SK-N-SH (cell line): ENCODE measurements at regions not wholly inside any gene's neighbourhood (a gene's known extent, or its start where the extent isn't known, plus 50 kb on each side); places are given as distances from the start of the nearest gene placed in this dataset.

Experiments
- CTCF ChIA-PET: fragments of 300-600, 350-600 bp; formaldehyde crosslinking; extraction: SDS; loops from one replicate; lab custom pipeline; 2021; lab: Yijun Ruan, JAX
- POLR2A ChIA-PET: fragments of 350-600 bp; sonication (Branson Sonifier 250); formaldehyde crosslinking; extraction: SDS; loops from one replicate; lab custom pipeline; 2020; ENCODE audit warnings: antibody characterized with exemption, inconsistent platforms; lab: Yijun Ruan, JAX
- DNase-seq: peaks from one replicate; pipeline ENCODE4 v3.0.0; 2012
- H2AFZ ChIP-seq: fragments of 200-600 bp; sonication (generic); 2 replicates; pipeline ENCODE4 v1.8.1; 2016; ENCODE audit warnings: antibody characterized with exemption, mild to moderate bottlenecking, low read depth
- H3F3A ChIP-seq: fragments of 200-600 bp; sonication (generic); replicated peaks from 2 replicates; pipeline ENCODE3; 2016; ENCODE audit warnings: antibody characterized with exemption, mild to moderate bottlenecking; ENCODE audit not compliant: insufficient read depth
- H3K27ac ChIP-seq, 2 experiments: fragments of 200-500 bp in 1 of 2; fragments of 200-600 bp in 1 of 2; sonication (Bioruptor generic) in 1 of 2; sonication (generic), shearing (Covaris generic) in 1 of 2; 2 replicates each; pipeline versions ENCODE4 v1.5.1 to v1.6.1; 2014 to 2016; ENCODE audit warnings: low read depth in 2 of 2, inconsistent platforms in 1 of 2, low read length in 1 of 2, mild to moderate bottlenecking in 1 of 2, mixed read lengths in 1 of 2
- H3K27me3 ChIP-seq: fragments of 200-600 bp; sonication (generic), shearing (Covaris generic); 2 replicates; pipeline ENCODE4 v1.6.1; 2016; ENCODE audit warnings: mixed run types; ENCODE audit not compliant: insufficient read depth
- H3K36me3 ChIP-seq, 2 experiments: fragments of 200-500 bp in 1 of 2; fragments of 200-600 bp in 1 of 2; sonication (Bioruptor generic) in 1 of 2; sonication (generic) in 1 of 2; replicated peaks in 1 of 2; 2 replicates each; pipeline versions ENCODE3 to v1.5.1; 2014 to 2016; ENCODE audit warnings: low read length in 1 of 2, mild to moderate bottlenecking in 1 of 2; ENCODE audit not compliant: insufficient read depth in 2 of 2, control insufficient read depth in 1 of 2
- H3K4me1 ChIP-seq, 2 experiments: fragments of 200-500 bp in 1 of 2; fragments of 200-600 bp in 1 of 2; sonication (Bioruptor generic) in 1 of 2; sonication (generic), shearing (Covaris generic) in 1 of 2; 2 replicates each; pipeline versions ENCODE4 v1.5.1 to v1.6.1; 2014 to 2016; ENCODE audit warnings: low read depth in 1 of 2, low read length in 1 of 2, mixed run types in 1 of 2; ENCODE audit not compliant: insufficient read depth in 2 of 2, control insufficient read depth in 1 of 2
- H3K4me2 ChIP-seq: fragments of 200-600 bp; sonication (generic), shearing (Covaris generic); 2 replicates; pipeline ENCODE4 v1.6.1; 2017; ENCODE audit warnings: mixed run types
- H3K4me3 ChIP-seq, 2 experiments: fragments of 200-500 bp in 1 of 2; fragments of 200-600 bp in 1 of 2; sonication (Bioruptor generic) in 1 of 2; sonication (generic), shearing (Covaris generic) in 1 of 2; 2 replicates each; pipeline versions ENCODE4 v1.5.1 to v1.8.1; 2014 to 2016; ENCODE audit warnings: low read depth in 2 of 2, inconsistent platforms in 1 of 2, low read length in 1 of 2, mild to moderate bottlenecking in 1 of 2, mixed read lengths in 1 of 2, moderate library complexity in 1 of 2
- H3K79me2 ChIP-seq: fragments of 200-600 bp; sonication (generic); 2 replicates; pipeline ENCODE4 v1.8.1; 2017; ENCODE audit warnings: mild to moderate bottlenecking; ENCODE audit not compliant: insufficient read depth
- H3K9ac ChIP-seq: fragments of 200-600 bp; sonication (generic); 2 replicates; pipeline ENCODE4 v1.6.1; 2017; ENCODE audit warnings: mixed run types
- H3K9me2 ChIP-seq: fragments of 200-600 bp; sonication (generic); 2 replicates; pipeline ENCODE4 v1.6.1; 2017; ENCODE audit warnings: mixed run types
- H3K9me3 ChIP-seq: fragments of 200-600 bp; sonication (generic); 2 replicates; pipeline ENCODE4 v1.6.1; 2017; ENCODE audit warnings: mixed run types, mild to moderate bottlenecking, moderate library complexity
- H4K20me1 ChIP-seq: fragments of 200-600 bp; sonication (generic); 2 replicates; pipeline ENCODE4 v1.6.1; 2017; ENCODE audit warnings: mild to moderate bottlenecking, mixed run types; ENCODE audit not compliant: insufficient read depth
- CHD2 ChIP-seq: fragments of 150-350 bp; IDR thresholded peaks from 2 replicates; pipeline ENCODE4 v1.6.1; 2018; ENCODE audit warnings: low read length; ENCODE audit not compliant: partially characterized antibody
- ELF1 ChIP-seq: IDR thresholded peaks from 2 replicates; pipeline ENCODE4 v1.4.0; 2012
- EP300 ChIP-seq, 2 experiments: IDR thresholded peaks; 2 replicates each; pipeline versions ENCODE4 v1.4.0 to v1.6.1; 2012; ENCODE audit warnings: borderline replicate concordance in 1 of 2, low read depth in 1 of 2, low read length in 1 of 2
- FOXJ3 ChIP-seq: sonication (generic); formaldehyde crosslinking; IDR thresholded peaks from 2 replicates; pipeline ENCODE4 v1.5.1; 2020; ENCODE audit warnings: mild to moderate bottlenecking, missing genetic modification reagents
- FOXM1 ChIP-seq: IDR thresholded peaks from 2 replicates; pipeline ENCODE4 v1.4.0; 2012; ENCODE audit warnings: low read depth, mild to moderate bottlenecking
- GATA2 ChIP-seq: sonication (generic); formaldehyde crosslinking; IDR thresholded peaks from 2 replicates; pipeline ENCODE4 v1.5.0; 2020; ENCODE audit warnings: mild to moderate bottlenecking, missing genetic modification reagents
- MEF2A ChIP-seq: IDR thresholded peaks from 2 replicates; pipeline ENCODE4 v1.4.0; 2012; ENCODE audit warnings: low read depth, borderline replicate concordance
- NRF1 ChIP-seq: IDR thresholded peaks from 2 replicates; pipeline ENCODE4 v1.6.1; 2012; ENCODE audit warnings: low read depth, mild to moderate bottlenecking, low read length
- PBX3 ChIP-seq: IDR thresholded peaks from 2 replicates; pipeline ENCODE4; 2012
- RCOR1 ChIP-seq: fragments of 150-350 bp; IDR thresholded peaks from 2 replicates; pipeline ENCODE4 v1.6.1; 2017; ENCODE audit warnings: antibody characterized with exemption, low read length
- RFX5 ChIP-seq: IDR thresholded peaks from 2 replicates; pipeline ENCODE4 v1.6.1; 2012; ENCODE audit warnings: mild to moderate bottlenecking, improper control_type of control experiment, low read length
- RXRA ChIP-seq: IDR thresholded peaks from 2 replicates; pipeline ENCODE4 v1.4.0; 2012; ENCODE audit warnings: low read depth, mild to moderate bottlenecking, borderline replicate concordance
- TAF1 ChIP-seq: IDR thresholded peaks from 2 replicates; pipeline ENCODE4 v1.6.1; 2012; ENCODE audit warnings: low read depth, mild to moderate bottlenecking, low read length, moderate library complexity, borderline replicate concordance
- TEAD4 ChIP-seq: IDR thresholded peaks from 2 replicates; pipeline ENCODE4 v1.4.0; 2012; ENCODE audit warnings: mild to moderate bottlenecking, borderline replicate concordance; ENCODE audit not compliant: insufficient read depth
- USF1 ChIP-seq: IDR thresholded peaks from 2 replicates; pipeline ENCODE4 v1.4.0; 2012; ENCODE audit warnings: low read depth, borderline replicate concordance
- YY1 ChIP-seq: IDR thresholded peaks from 2 replicates; pipeline ENCODE4 v1.4.0; 2012; ENCODE audit warnings: low read depth, mild to moderate bottlenecking
- ZBTB33 ChIP-seq: IDR thresholded peaks from 2 replicates; pipeline ENCODE4 v1.4.0; 2012; ENCODE audit warnings: low read depth, borderline replicate concordance
- WGBS: methylation state at CpG from one replicate; pipeline ENCODE4 v1.1.6; 2017; ENCODE audit warnings: low lambda C conversion rate; 5-methylcytosine and 5-hydroxymethylcytosine counted together
- TF ChIP-seq, protein P1 (sequence below): fragments of 150-350 bp; IDR thresholded peaks from 2 replicates; pipeline ENCODE4 v1.6.1; 2017; ENCODE audit warnings: antibody characterized with exemption, low read length, low read depth, borderline replicate concordance
- TF ChIP-seq, protein P2 (sequence below): IDR thresholded peaks from 2 replicates; pipeline ENCODE4 v1.6.1; 2012; ENCODE audit warnings: mild to moderate bottlenecking, low read depth, low read length, moderate library complexity
- TF ChIP-seq, protein P3 (sequence below): fragments of 200-600 bp; sonication (generic); IDR thresholded peaks from 2 replicates; pipeline ENCODE4 v1.6.1; 2017; ENCODE audit warnings: antibody characterized with exemption, mild to moderate bottlenecking, moderate library complexity

DNA sequence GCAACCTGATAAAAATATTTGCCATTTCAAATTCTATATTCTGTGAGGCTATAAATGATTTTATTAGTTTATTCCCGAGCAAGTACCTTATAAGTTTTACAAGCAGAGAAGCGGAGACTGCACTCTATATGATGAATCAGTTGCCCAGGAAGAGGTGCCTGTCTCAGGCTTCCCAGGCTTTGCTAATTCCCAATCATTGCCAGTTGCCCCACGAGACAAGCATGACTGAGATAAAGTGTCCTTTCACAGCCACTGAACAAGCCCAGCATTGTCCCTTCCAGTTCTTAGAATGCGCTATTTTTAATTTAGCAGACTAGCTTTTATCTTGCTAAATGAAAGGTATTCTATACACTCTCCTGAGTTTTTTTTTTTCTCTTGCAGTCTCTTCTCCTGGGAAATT lies 260.7 kb downstream of the ALDH8A1 start:
- H3K27ac ChIP-seq = peak overlapping the region in 1 of 2 experiments; percentile 62; a peak in 1 of 4 replicates
- no peaks in the 10 kb centered on the region for H3K36me3 ChIP-seq
- H3K9me3 ChIP-seq = no peaks in the 10 kb centered on the region
- no peak overlapping the region for H3K9ac ChIP-seq
- H3K4me3 ChIP-seq = no peak overlapping the region
- H2AFZ ChIP-seq = no peak overlapping the region
- peaks cover 0 to 13% of the 10 kb centered on the region in 2 experiments; a peak in 3 of 4 replicates for H3K4me1 ChIP-seq
- ChIA-PET CTCF (interaction anchor here (1.0 to 1.4 kb wide), 2 partner anchors 21 to 193 kb away, joined by 3 to 4 read pairs; no protein-coding TSS in a partner anchor), POLR2A (no interaction called here)
- peak; percentile 20 for DNase-seq
- H3K9me2 ChIP-seq = no peaks in the 10 kb centered on the region
- TF ChIP-seq RCOR1 (no peak), TEAD4 (no peak), NRF1 (no peak), PBX3 (no peak), FOXJ3 (CRISPR knock-in tag) (no peak), TAF1 (no peak), MEF2A (no peak), USF1 (no peak), GATA2 (CRISPR knock-in tag) (no peak), ZBTB33 (no peak), EP300 (IDR thresholded peaks at IDR 0.05; ENCODE audit: borderline replicate concordance in 1 of 2, low read depth in 1 of 2, low read length in 1 of 2) (no peak), YY1 (no peak), ELF1 (no peak), CHD2 (no peak), FOXM1 (no peak), RXRA (no peak), RFX5 (no peak)
- TF ChIP-seq, protein P1, sequence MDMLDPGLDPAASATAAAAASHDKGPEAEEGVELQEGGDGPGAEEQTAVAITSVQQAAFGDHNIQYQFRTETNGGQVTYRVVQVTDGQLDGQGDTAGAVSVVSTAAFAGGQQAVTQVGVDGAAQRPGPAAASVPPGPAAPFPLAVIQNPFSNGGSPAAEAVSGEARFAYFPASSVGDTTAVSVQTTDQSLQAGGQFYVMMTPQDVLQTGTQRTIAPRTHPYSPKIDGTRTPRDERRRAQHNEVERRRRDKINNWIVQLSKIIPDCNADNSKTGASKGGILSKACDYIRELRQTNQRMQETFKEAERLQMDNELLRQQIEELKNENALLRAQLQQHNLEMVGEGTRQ = no peak
- TF ChIP-seq, protein P2, sequence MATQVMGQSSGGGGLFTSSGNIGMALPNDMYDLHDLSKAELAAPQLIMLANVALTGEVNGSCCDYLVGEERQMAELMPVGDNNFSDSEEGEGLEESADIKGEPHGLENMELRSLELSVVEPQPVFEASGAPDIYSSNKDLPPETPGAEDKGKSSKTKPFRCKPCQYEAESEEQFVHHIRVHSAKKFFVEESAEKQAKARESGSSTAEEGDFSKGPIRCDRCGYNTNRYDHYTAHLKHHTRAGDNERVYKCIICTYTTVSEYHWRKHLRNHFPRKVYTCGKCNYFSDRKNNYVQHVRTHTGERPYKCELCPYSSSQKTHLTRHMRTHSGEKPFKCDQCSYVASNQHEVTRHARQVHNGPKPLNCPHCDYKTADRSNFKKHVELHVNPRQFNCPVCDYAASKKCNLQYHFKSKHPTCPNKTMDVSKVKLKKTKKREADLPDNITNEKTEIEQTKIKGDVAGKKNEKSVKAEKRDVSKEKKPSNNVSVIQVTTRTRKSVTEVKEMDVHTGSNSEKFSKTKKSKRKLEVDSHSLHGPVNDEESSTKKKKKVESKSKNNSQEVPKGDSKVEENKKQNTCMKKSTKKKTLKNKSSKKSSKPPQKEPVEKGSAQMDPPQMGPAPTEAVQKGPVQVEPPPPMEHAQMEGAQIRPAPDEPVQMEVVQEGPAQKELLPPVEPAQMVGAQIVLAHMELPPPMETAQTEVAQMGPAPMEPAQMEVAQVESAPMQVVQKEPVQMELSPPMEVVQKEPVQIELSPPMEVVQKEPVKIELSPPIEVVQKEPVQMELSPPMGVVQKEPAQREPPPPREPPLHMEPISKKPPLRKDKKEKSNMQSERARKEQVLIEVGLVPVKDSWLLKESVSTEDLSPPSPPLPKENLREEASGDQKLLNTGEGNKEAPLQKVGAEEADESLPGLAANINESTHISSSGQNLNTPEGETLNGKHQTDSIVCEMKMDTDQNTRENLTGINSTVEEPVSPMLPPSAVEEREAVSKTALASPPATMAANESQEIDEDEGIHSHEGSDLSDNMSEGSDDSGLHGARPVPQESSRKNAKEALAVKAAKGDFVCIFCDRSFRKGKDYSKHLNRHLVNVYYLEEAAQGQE = no peak
- TF ChIP-seq, protein P3, sequence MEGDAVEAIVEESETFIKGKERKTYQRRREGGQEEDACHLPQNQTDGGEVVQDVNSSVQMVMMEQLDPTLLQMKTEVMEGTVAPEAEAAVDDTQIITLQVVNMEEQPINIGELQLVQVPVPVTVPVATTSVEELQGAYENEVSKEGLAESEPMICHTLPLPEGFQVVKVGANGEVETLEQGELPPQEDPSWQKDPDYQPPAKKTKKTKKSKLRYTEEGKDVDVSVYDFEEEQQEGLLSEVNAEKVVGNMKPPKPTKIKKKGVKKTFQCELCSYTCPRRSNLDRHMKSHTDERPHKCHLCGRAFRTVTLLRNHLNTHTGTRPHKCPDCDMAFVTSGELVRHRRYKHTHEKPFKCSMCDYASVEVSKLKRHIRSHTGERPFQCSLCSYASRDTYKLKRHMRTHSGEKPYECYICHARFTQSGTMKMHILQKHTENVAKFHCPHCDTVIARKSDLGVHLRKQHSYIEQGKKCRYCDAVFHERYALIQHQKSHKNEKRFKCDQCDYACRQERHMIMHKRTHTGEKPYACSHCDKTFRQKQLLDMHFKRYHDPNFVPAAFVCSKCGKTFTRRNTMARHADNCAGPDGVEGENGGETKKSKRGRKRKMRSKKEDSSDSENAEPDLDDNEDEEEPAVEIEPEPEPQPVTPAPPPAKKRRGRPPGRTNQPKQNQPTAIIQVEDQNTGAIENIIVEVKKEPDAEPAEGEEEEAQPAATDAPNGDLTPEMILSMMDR = no peak
- 68% methylated on average over 4 of the region's 4 CpGs for WGBS
- H4K20me1 ChIP-seq = no peaks in the 10 kb centered on the region
- no peaks in the 10 kb centered on the region for H3K27me3 ChIP-seq
- H3K79me2 ChIP-seq = no peaks in the 10 kb centered on the region
- peaks cover 6% of the 10 kb centered on the region for H3F3A ChIP-seq
- H3K4me2 ChIP-seq = no peak overlapping the region
